Chondrocyte (in vitro differentiated cells): ENCODE measurements at regions not wholly inside any gene's neighbourhood (a gene's known extent, or its start where the extent isn't known, plus 50 kb on each side); places are given as distances from the start of the nearest gene placed in this dataset.
"Not testable (repeated sequence)": the region's sequence is repeated elsewhere in the genome, so short reads cannot be mapped to it uniquely, and the experiment has no call there.

ENCODE experiments used
- DNase-seq: peaks from one replicate; pipeline ENCODE4 v3.0.0; 2021; ENCODE audit warnings: mixed read lengths, low spot score
- H3K27ac Mint-ChIP-seq: one replicate; pipeline ENCODE4 v1.8.0; 2021; ENCODE audit warnings: mild to moderate bottlenecking, moderate library complexity, mixed read lengths; ENCODE audit not compliant: unreplicated experiment
- H3K27me3 Mint-ChIP-seq: 2 replicates; pipeline ENCODE4 v1.8.0; 2021; ENCODE audit warnings: low read depth, mixed read lengths
- H3K36me3 Mint-ChIP-seq: 2 replicates; pipeline ENCODE4 v1.8.0; 2021; ENCODE audit warnings: low read depth, mixed read lengths
- H3K4me1 Mint-ChIP-seq: 2 replicates; pipeline ENCODE4 v1.8.0; 2021; ENCODE audit warnings: low read depth, mild to moderate bottlenecking, mixed read lengths
- H3K4me3 Mint-ChIP-seq: one replicate; pipeline ENCODE4 v1.8.0; 2021; ENCODE audit warnings: mild to moderate bottlenecking, moderate library complexity, mixed read lengths; ENCODE audit not compliant: unreplicated experiment
- H3K9me3 Mint-ChIP-seq: 2 replicates; pipeline ENCODE4 v1.8.0; 2021; ENCODE audit warnings: low read depth, mixed read lengths
- TF ChIP-seq, protein P1 (sequence below): fragments of 200-600 bp; sonication (generic); IDR thresholded peaks from 2 replicates; pipeline ENCODE4 v1.5.0; 2021; ENCODE audit warnings: antibody characterized with exemption, mild to moderate bottlenecking, moderate library complexity

DNA sequence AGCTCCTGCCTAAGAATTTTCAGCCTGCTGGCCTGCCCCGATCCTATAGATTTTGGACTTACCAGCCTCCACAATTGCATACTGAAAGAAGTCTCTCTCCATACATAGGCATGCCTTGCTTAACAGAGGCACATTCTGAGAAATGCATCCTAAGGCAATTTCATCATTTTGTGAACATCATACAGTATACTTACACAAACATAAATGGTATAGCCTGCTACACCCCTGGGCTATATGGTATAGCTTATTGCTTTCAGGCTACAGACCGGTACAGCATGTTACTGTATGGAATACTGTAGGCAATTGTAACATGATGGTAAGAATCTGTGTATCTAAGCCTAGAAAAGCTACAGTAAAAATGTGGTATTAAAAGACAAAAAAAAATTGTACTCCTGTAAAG is 174.7 kb downstream of the NRIP1 start:
- Mint-ChIP-seq H3K36me3 (peaks cover 1% of the 10 kb centered on the region), H3K9me3 (no peaks in the 10 kb centered on the region), H3K4me3 (no peak overlapping the region), H3K27me3 (no peaks in the 10 kb centered on the region), H3K4me1 (peaks cover 24% of the 10 kb centered on the region), H3K27ac (no peak overlapping the region)
- DNase-seq = no peak
- TF ChIP-seq, protein P1, sequence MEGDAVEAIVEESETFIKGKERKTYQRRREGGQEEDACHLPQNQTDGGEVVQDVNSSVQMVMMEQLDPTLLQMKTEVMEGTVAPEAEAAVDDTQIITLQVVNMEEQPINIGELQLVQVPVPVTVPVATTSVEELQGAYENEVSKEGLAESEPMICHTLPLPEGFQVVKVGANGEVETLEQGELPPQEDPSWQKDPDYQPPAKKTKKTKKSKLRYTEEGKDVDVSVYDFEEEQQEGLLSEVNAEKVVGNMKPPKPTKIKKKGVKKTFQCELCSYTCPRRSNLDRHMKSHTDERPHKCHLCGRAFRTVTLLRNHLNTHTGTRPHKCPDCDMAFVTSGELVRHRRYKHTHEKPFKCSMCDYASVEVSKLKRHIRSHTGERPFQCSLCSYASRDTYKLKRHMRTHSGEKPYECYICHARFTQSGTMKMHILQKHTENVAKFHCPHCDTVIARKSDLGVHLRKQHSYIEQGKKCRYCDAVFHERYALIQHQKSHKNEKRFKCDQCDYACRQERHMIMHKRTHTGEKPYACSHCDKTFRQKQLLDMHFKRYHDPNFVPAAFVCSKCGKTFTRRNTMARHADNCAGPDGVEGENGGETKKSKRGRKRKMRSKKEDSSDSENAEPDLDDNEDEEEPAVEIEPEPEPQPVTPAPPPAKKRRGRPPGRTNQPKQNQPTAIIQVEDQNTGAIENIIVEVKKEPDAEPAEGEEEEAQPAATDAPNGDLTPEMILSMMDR = no peak

DNA sequence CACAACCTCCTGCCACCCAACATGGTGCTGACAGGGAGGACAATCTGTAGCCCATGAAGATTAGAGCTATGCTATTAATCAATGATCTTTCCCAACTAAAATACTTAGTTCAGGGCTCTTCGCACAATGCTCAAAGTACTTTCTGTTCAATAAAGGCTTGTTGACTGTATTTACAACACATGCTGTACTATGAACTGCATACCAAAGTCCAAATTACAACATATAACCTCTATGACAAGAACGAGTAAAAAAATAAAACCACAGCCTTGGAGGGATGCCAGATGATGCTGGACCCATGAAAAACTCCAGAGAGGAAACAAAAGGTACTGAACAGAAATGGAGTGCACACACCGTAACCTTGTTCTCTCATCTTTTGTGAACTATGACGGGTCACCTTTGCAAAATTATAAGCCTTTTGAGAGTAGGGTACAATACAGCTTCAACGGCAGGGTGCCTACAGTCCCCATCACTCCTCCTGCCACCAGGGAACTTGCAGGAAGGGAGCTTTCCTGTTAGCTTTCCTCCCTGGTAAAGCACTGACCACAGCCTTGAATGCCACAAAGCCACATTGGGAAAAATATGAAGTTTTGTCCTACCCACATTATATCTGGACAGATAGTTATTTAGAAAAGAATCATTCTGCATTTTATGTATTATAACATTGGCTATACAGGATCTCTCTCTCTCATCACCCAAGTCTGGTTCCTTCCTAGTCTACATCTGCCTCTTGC is 175.6 kb downstream of the NRIP1 start:
- no peak for DNase-seq
- peaks cover 1% of the 10 kb centered on the region for H3K36me3 Mint-ChIP-seq
- TF ChIP-seq, protein P1 = no peak
- no peak overlapping the region for H3K27ac Mint-ChIP-seq
- H3K4me3 Mint-ChIP-seq = no peak overlapping the region
- H3K4me1 Mint-ChIP-seq = peaks cover 24% of the 10 kb centered on the region
- no peaks in the 10 kb centered on the region for H3K27me3 Mint-ChIP-seq
- no peaks in the 10 kb centered on the region for H3K9me3 Mint-ChIP-seq

- H3K36me3 Mint-ChIP-seq = peaks cover 1% of the 10 kb centered on the region
- H3K4me3 Mint-ChIP-seq = no peak overlapping the region
- no peak overlapping the region for H3K27ac Mint-ChIP-seq
- H3K27me3 Mint-ChIP-seq = no peaks in the 10 kb centered on the region
- TF ChIP-seq, protein P1 = no peak
- H3K4me1 Mint-ChIP-seq = peaks cover 24% of the 10 kb centered on the region
- no peaks in the 10 kb centered on the region for H3K9me3 Mint-ChIP-seq
- DNase-seq = no peak
Measured at GRCh38 chr21:14888202-14888601, 176.6 kb downstream of the NRIP1 start.

DNA sequence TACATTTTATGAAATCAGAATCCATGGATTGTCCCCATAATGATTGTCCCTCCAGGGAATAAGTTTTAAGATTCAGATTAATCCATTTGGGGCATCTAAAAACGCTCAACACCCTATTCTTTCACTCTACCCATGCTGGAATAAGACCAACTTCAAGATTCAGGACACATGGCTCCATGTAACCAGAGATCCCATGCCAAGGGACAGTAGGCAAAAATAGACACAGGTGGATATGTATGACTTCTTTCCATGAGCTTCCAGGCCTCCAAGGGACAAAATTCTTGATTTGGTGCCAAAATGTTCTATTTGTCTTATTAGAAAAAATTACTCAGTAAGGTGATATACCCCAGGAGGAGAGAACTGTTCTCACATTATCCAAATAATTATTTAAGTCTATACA is 178.8 kb downstream of the NRIP1 start:
- TF ChIP-seq, protein P1 = no peak
- Mint-ChIP-seq H3K27ac (no peak overlapping the region), H3K36me3 (no peaks in the 10 kb centered on the region), H3K4me1 (peaks cover 24% of the 10 kb centered on the region), H3K9me3 (no peaks in the 10 kb centered on the region), H3K27me3 (no peaks in the 10 kb centered on the region), H3K4me3 (no peak overlapping the region)
- no peak for DNase-seq

GRCh38 chr21:14883351-14883750 is 181.4 kb downstream of the NRIP1 start:
- TF ChIP-seq, protein P1 = no peak
- Mint-ChIP-seq H3K4me3 (no peak overlapping the region), H3K36me3 (no peaks in the 10 kb centered on the region), H3K27ac (no peak overlapping the region), H3K4me1 (peaks cover 14% of the 10 kb centered on the region), H3K27me3 (no peaks in the 10 kb centered on the region), H3K9me3 (no peaks in the 10 kb centered on the region)
- no peak for DNase-seq

- not testable (repeated sequence) for H3K27ac Mint-ChIP-seq, H3K4me3 Mint-ChIP-seq, DNase-seq, H3K9me3 Mint-ChIP-seq, H3K27me3 Mint-ChIP-seq, H3K4me1 Mint-ChIP-seq, H3K36me3 Mint-ChIP-seq
Measured at GRCh38 chr21:14882545-14882944, 182.3 kb downstream of the NRIP1 start.
